ENCODE measurements at regions not wholly inside any gene's neighbourhood (a gene's known extent, or its start where the extent isn't known, plus 50 kb on each side); places are given as distances from the start of the nearest gene placed in this dataset.

DNA sequence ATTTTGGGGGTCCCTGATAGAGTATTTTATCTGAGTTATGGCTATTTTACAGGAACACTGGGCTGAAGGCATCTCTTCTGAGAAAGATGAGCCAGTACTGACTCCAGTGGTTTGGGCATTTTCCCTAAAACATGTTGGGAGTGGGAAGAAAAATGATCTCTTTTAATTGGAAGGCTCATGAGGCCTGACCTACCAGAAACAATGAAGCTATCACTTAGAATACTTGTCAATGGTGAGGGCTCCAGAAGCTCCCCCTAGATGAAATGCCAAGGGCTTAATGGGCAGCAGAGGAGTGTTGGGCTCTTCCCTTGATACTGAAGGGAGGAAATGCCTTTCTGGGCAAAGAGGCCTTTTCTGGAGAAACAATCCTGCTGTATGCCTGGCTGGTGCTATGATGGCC lies 63.5 kb upstream of the BDNF start:
- CTCF ChIA-PET, result interaction anchor here (1.2 kb wide), 1 partner anchor 47 kb away, joined by 3 read pairs; no protein-coding TSS in a partner anchor
- no peak for ATAC-seq

More for the DNA sequence above, 63.5 kb upstream of the BDNF start:
- no peak overlapping the region for H2AFZ ChIP-seq (ENCODE audit: low read depth, low read length, poor library complexity, severe bottlenecking)
- TF ChIP-seq EZH2phosphoT487 (IDR thresholded peaks at IDR 0.05; ENCODE audit: borderline replicate concordance) (no peak), SRF (IDR thresholded peaks at IDR 0.05; ENCODE audit: low read depth) (no peak), YY1 (IDR thresholded peaks at IDR 0.05; ENCODE audit: extremely low read depth, insufficient replicate concordance, low read depth, low read length) (no peak), CBX3 (IDR thresholded peaks at IDR 0.05; ENCODE audit: low read depth) (no peak), SIN3A (IDR thresholded peaks at IDR 0.05; ENCODE audit: low read depth) (no peak)
- TF ChIP-seq, protein P1, sequence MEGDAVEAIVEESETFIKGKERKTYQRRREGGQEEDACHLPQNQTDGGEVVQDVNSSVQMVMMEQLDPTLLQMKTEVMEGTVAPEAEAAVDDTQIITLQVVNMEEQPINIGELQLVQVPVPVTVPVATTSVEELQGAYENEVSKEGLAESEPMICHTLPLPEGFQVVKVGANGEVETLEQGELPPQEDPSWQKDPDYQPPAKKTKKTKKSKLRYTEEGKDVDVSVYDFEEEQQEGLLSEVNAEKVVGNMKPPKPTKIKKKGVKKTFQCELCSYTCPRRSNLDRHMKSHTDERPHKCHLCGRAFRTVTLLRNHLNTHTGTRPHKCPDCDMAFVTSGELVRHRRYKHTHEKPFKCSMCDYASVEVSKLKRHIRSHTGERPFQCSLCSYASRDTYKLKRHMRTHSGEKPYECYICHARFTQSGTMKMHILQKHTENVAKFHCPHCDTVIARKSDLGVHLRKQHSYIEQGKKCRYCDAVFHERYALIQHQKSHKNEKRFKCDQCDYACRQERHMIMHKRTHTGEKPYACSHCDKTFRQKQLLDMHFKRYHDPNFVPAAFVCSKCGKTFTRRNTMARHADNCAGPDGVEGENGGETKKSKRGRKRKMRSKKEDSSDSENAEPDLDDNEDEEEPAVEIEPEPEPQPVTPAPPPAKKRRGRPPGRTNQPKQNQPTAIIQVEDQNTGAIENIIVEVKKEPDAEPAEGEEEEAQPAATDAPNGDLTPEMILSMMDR (IDR thresholded peaks at IDR 0.05 in 2 of 3, conservative IDR thresholded peaks at IDR 0.05 in 1 of 3; ENCODE audit: borderline replicate concordance in 1 of 3, insufficient read depth in 1 of 3, low read depth in 2 of 3, low read length in 2 of 3), result no peak
- TF ChIP-seq, protein P2, sequence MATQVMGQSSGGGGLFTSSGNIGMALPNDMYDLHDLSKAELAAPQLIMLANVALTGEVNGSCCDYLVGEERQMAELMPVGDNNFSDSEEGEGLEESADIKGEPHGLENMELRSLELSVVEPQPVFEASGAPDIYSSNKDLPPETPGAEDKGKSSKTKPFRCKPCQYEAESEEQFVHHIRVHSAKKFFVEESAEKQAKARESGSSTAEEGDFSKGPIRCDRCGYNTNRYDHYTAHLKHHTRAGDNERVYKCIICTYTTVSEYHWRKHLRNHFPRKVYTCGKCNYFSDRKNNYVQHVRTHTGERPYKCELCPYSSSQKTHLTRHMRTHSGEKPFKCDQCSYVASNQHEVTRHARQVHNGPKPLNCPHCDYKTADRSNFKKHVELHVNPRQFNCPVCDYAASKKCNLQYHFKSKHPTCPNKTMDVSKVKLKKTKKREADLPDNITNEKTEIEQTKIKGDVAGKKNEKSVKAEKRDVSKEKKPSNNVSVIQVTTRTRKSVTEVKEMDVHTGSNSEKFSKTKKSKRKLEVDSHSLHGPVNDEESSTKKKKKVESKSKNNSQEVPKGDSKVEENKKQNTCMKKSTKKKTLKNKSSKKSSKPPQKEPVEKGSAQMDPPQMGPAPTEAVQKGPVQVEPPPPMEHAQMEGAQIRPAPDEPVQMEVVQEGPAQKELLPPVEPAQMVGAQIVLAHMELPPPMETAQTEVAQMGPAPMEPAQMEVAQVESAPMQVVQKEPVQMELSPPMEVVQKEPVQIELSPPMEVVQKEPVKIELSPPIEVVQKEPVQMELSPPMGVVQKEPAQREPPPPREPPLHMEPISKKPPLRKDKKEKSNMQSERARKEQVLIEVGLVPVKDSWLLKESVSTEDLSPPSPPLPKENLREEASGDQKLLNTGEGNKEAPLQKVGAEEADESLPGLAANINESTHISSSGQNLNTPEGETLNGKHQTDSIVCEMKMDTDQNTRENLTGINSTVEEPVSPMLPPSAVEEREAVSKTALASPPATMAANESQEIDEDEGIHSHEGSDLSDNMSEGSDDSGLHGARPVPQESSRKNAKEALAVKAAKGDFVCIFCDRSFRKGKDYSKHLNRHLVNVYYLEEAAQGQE (IDR thresholded peaks at IDR 0.05; ENCODE audit: low read depth), result no peak
- BruUV-seq (replicated peaks), result no TSS peak
- no peaks in the 10 kb centered on the region for H4K20me1 ChIP-seq (ENCODE audit: insufficient read depth)
- no peaks in the 10 kb centered on the region for H3K36me3 ChIP-seq (ENCODE audit: control insufficient read depth in 1 of 2, insufficient read depth in 2 of 2, low read length in 2 of 2)
- RAD21 ChIA-PET (ENCODE audit: low non-redundant PET in 1 of 2, low total read pairs in 2 of 2, uncharacterized antibody in 2 of 2, unreplicated experiment in 2 of 2), result no interaction called here
- no peak for DNase-seq (ENCODE audit: low read depth, low spot score)
- intact Hi-C loops (cut with micrococcal nuclease), result no loop called here
- H3K27me3 ChIP-seq (ENCODE audit: insufficient read depth, low read length), result no peaks in the 10 kb centered on the region
- POLR2A ChIA-PET, result no interaction called here
- H3K9me3 ChIP-seq (ENCODE audit: control insufficient read depth in 1 of 2, insufficient read depth in 1 of 2, low read depth in 1 of 2, low read length in 2 of 2), result no peaks in the 10 kb centered on the region
- H3K4me2 ChIP-seq (ENCODE audit: low read length), result no peak overlapping the region
- peaks cover 3% of the 10 kb centered on the region; the same call in 1 of the 2 replicates for H3K9me2 ChIP-seq (ENCODE audit: insufficient read depth)
- no peaks in the 10 kb centered on the region for H3K4me1 ChIP-seq (ENCODE audit: control insufficient read depth in 1 of 2, insufficient read depth in 2 of 2, low read length in 2 of 2)
- no peaks in the 10 kb centered on the region for H3K79me2 ChIP-seq (ENCODE audit: insufficient read depth, low read length)
- no peak overlapping the region for H3K27ac ChIP-seq (ENCODE audit: low read depth, low read length)
- H3K9ac ChIP-seq (ENCODE audit: low read length), result no peak overlapping the region
- no peak overlapping the region for H3K4me3 ChIP-seq (replicated peaks in 1 of 2; ENCODE audit: low read depth in 1 of 2, low read length in 2 of 2)
